ENCODE measurements at regions not wholly inside any gene's neighbourhood (a gene's known extent, or its start where the extent isn't known, plus 50 kb on each side); places are given as distances from the start of the nearest gene placed in this dataset.
"Not testable (repeated sequence)": the region's sequence is repeated elsewhere in the genome, so short reads cannot be mapped to it uniquely, and the experiment has no call there.

GRCh38 chr11:41713030-41713429 is 253.6 kb upstream of the LRRC4C start:
- no peak overlapping the region for H3K4me3 Mint-ChIP-seq
- TF ChIP-seq CTCF (IDR thresholded peaks at IDR 0.05): no peak
- no peaks in the 10 kb centered on the region for H3K36me3 Mint-ChIP-seq (ENCODE audit: low read depth)
- DNase-seq: no peak
- H3K27me3 Mint-ChIP-seq: no peaks in the 10 kb centered on the region
- H3K9me3 Mint-ChIP-seq: peaks cover 12% of the 10 kb centered on the region
- CTCF ChIA-PET: no interaction called here
- H3K27ac Mint-ChIP-seq: no peak overlapping the region
- H3K4me1 Mint-ChIP-seq: no peaks in the 10 kb centered on the region
- intact Hi-C loops (cut with micrococcal nuclease): no loop called here
- no peak for ATAC-seq (ENCODE audit: low read depth)
- POLR2A ChIA-PET: no interaction called here

- Mint-ChIP-seq H3K36me3 (ENCODE audit: low read depth) (no peaks in the 10 kb centered on the region), H3K4me1 (no peaks in the 10 kb centered on the region), H3K4me3 (no peak overlapping the region), H3K27ac (no peak overlapping the region), H3K9me3 (peaks cover 12% of the 10 kb centered on the region), H3K27me3 (no peaks in the 10 kb centered on the region)
- intact Hi-C loops (cut with micrococcal nuclease): no loop called here
- ChIA-PET POLR2A (no interaction called here), CTCF (no interaction called here)
- no peak for DNase-seq
- TF ChIP-seq CTCF (IDR thresholded peaks at IDR 0.05): no peak
- ATAC-seq (ENCODE audit: low read depth): no peak
These were observed 254.6 kb upstream of the LRRC4C start for GRCh38 chr11:41714101-41714500.

- POLR2A ChIA-PET: no interaction called here
- H3K4me1 Mint-ChIP-seq: no peaks in the 10 kb centered on the region
- H3K27me3 Mint-ChIP-seq: no peaks in the 10 kb centered on the region
- no peaks in the 10 kb centered on the region for H3K36me3 Mint-ChIP-seq (ENCODE audit: low read depth)
- H3K27ac Mint-ChIP-seq: no peak overlapping the region
- H3K4me3 Mint-ChIP-seq: no peak overlapping the region
- peaks cover 13% of the 10 kb centered on the region for H3K9me3 Mint-ChIP-seq
- TF ChIP-seq CTCF (IDR thresholded peaks at IDR 0.05): no peak
- ATAC-seq (ENCODE audit: low read depth) (no peak), DNase-seq (no peak)
- intact Hi-C loops (cut with micrococcal nuclease): no loop called here
- CTCF ChIA-PET: no interaction called here
These were observed 257.4 kb upstream of the LRRC4C start for GRCh38 chr11:41716862-41717261.

GRCh38 chr11:41720761-41721160 is 261.3 kb upstream of the LRRC4C start:
- peaks cover 9% of the 10 kb centered on the region for H3K9me3 Mint-ChIP-seq
- no peaks in the 10 kb centered on the region for H3K27me3 Mint-ChIP-seq
- no peaks in the 10 kb centered on the region for H3K36me3 Mint-ChIP-seq (ENCODE audit: low read depth)
- ATAC-seq (ENCODE audit: low read depth) (no peak), DNase-seq (no peak)
- H3K4me3 Mint-ChIP-seq: no peak overlapping the region
- POLR2A ChIA-PET: no interaction called here
- CTCF ChIA-PET: no interaction called here
- intact Hi-C loops (cut with micrococcal nuclease): no loop called here
- TF ChIP-seq CTCF (IDR thresholded peaks at IDR 0.05): no peak
- H3K27ac Mint-ChIP-seq: no peak overlapping the region
- no peaks in the 10 kb centered on the region for H3K4me1 Mint-ChIP-seq

GRCh38 chr11:41728161-41728560 is 268.7 kb upstream of the LRRC4C start:
- POLR2A ChIA-PET; H3K4me1 Mint-ChIP-seq; H3K4me3 Mint-ChIP-seq; ATAC-seq (ENCODE audit: low read depth); DNase-seq; H3K27ac Mint-ChIP-seq; H3K36me3 Mint-ChIP-seq (ENCODE audit: low read depth); CTCF ChIA-PET; H3K27me3 Mint-ChIP-seq; intact Hi-C loops (cut with micrococcal nuclease): not testable (repeated sequence)
- H3K9me3 Mint-ChIP-seq: peaks cover 11% of the 10 kb centered on the region

GRCh38 chr11:41775296-41775695 is 315.8 kb upstream of the LRRC4C start:
- POLR2A ChIA-PET: no interaction called here
- Mint-ChIP-seq H3K9me3 (peaks cover 9% of the 10 kb centered on the region), H3K4me1 (no peaks in the 10 kb centered on the region), H3K27me3 (no peaks in the 10 kb centered on the region), H3K36me3 (ENCODE audit: low read depth) (no peaks in the 10 kb centered on the region), H3K27ac (no peak overlapping the region), H3K4me3 (no peak overlapping the region)
- CTCF ChIA-PET: no interaction called here
- TF ChIP-seq CTCF (IDR thresholded peaks at IDR 0.05): no peak
- no peak for ATAC-seq (ENCODE audit: low read depth)
- intact Hi-C loops (cut with micrococcal nuclease): no loop called here
- no peak for DNase-seq

Data from activated B cell treated with CpG ODN at 0.5 μM for 24 hours (primary cell).